SU-DHL-6 (cell line): ENCODE measurements at regions not wholly inside any gene's neighbourhood (a gene's known extent, or its start where the extent isn't known, plus 50 kb on each side); places are given as distances from the start of the nearest gene placed in this dataset.

ENCODE experiments used
- CTCF ChIP-seq: fragments of 200-600 bp; sonication (generic); IDR thresholded peaks from one replicate; pipeline ENCODE4 v1.5.1; 2017; ENCODE audit warnings: antibody characterized with exemption, mild to moderate bottlenecking, low read length, moderate library complexity; ENCODE audit not compliant: insufficient read depth, poor library complexity, severe bottlenecking
- EZH2phosphoT487 ChIP-seq: fragments of 200-600 bp; sonication (generic), shearing (Covaris generic); conservative IDR thresholded peaks from 2 replicates; pipeline ENCODE4 v1.6.1; 2018; ENCODE audit warnings: mild to moderate bottlenecking, antibody characterized with exemption, low read length, moderate library complexity, mixed read lengths

DNA sequence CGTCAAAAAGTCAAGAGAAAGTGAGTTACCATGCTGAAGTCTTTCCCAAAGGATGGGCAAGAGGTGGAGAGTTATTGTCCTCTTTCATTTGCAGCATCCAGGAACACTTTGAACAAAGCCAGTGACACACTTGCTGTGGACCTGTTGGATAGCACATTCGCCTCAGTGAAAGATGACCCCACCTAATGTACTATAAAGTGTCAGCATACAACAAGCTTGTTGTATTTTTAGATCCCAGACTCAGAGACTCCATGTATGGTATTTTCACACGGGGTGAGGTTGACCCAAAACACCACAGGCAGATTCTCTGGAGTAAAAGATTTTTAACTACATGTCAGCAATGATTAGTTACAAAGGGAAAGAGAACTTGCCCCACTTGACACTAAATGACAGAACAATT lies 273.8 kb downstream of the PTBP2 start:
- no peak for TF ChIP-seq CTCF
- TF ChIP-seq EZH2phosphoT487, result no peak
